ENCODE measurements at regions not wholly inside any gene's neighbourhood (a gene's known extent, or its start where the extent isn't known, plus 50 kb on each side); places are given as distances from the start of the nearest gene placed in this dataset.

DNA sequence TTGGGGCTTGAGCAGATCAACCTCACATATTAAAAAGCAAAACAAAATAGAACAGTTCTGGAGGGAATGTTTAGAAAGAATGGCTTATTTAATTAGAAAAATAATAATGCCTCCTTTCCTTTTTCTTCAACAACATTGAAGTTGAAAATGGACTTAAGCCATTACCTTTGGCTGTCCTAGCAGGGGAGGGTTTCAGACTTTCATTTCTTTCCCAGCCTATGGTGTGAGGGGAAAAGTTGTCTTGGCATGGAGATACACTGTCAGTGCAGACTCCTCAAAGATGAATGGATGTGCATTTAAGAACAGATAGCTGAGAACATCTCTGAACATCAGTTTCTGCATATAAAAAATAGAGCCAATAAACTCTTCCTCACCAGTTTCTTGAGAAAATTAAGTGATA, 169.5 kb downstream of the PAX1 start:
- TF ChIP-seq, protein P1, sequence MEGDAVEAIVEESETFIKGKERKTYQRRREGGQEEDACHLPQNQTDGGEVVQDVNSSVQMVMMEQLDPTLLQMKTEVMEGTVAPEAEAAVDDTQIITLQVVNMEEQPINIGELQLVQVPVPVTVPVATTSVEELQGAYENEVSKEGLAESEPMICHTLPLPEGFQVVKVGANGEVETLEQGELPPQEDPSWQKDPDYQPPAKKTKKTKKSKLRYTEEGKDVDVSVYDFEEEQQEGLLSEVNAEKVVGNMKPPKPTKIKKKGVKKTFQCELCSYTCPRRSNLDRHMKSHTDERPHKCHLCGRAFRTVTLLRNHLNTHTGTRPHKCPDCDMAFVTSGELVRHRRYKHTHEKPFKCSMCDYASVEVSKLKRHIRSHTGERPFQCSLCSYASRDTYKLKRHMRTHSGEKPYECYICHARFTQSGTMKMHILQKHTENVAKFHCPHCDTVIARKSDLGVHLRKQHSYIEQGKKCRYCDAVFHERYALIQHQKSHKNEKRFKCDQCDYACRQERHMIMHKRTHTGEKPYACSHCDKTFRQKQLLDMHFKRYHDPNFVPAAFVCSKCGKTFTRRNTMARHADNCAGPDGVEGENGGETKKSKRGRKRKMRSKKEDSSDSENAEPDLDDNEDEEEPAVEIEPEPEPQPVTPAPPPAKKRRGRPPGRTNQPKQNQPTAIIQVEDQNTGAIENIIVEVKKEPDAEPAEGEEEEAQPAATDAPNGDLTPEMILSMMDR (IDR thresholded peaks at IDR 0.05), result no peak
- H3K27ac Mint-ChIP-seq, result no peak overlapping the region
- intact Hi-C loops (cut with micrococcal nuclease), result no loop called here
- ChIA-PET POLR2A (no interaction called here), CTCF (no interaction called here)
- H3K27me3 Mint-ChIP-seq, result no peaks in the 10 kb centered on the region
- H3K4me1 Mint-ChIP-seq, result no peaks in the 10 kb centered on the region
- no peak overlapping the region for H3K4me3 Mint-ChIP-seq
- H3K9me3 Mint-ChIP-seq, result peaks cover 17% of the 10 kb centered on the region
- ATAC-seq (ENCODE audit: low read depth) (no peak), DNase-seq (no peak)
- H3K36me3 Mint-ChIP-seq (ENCODE audit: low read depth), result no peaks in the 10 kb centered on the region

DNA sequence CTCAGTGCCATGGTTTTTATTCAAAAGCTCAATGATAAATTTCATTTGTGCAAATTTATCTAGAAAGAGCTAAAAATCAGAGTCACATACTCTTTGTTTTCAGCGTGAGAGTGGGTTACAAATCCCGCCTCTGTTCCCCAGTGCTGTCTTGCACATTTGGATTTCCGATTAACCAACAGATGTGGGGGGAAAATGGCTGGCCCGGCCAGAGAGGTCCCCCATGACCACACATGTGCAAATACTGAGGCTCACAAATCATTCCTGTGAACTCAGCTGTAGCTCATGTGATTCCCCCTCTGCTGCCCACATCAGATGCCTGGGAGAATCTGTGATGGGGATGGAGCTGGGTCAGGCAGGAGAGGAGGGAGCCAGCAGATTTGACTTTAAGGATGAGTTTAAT, 168.7 kb downstream of the PAX1 start:
- Mint-ChIP-seq H3K4me3 (no peak overlapping the region), H3K27ac (no peak overlapping the region), H3K4me1 (no peaks in the 10 kb centered on the region), H3K27me3 (no peaks in the 10 kb centered on the region), H3K36me3 (ENCODE audit: low read depth) (no peaks in the 10 kb centered on the region), H3K9me3 (peaks cover 17% of the 10 kb centered on the region)
- TF ChIP-seq, protein P1 (IDR thresholded peaks at IDR 0.05), result no peak
- no peak for DNase-seq
- no peak for ATAC-seq (ENCODE audit: low read depth)
- ChIA-PET POLR2A (no interaction called here), CTCF (no interaction called here)
- intact Hi-C loops (cut with micrococcal nuclease), result no loop called here

DNA sequence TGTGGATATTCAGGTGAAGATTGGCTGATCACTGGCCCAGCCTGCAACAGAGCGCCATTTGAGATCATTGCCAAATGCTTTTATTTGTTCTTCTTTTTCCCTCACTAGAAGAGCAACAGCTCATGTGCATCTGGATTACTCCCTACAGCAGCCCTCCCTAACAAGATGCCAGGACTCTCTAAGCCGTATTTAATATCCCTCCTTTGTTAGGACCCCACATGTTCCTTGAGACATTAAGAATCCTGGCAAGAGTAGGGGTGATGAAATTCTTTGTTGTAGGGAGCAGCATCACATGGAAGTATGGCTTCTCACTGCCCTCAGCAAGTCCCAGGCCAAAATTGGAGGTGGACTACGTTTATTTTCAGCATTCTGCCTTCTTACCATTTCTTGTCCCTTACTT, 167.8 kb downstream of the PAX1 start:
- Mint-ChIP-seq H3K27me3 (no peaks in the 10 kb centered on the region), H3K4me1 (no peaks in the 10 kb centered on the region), H3K36me3 (ENCODE audit: low read depth) (no peaks in the 10 kb centered on the region), H3K27ac (no peak overlapping the region), H3K9me3 (peaks cover 17% of the 10 kb centered on the region), H3K4me3 (no peak overlapping the region)
- TF ChIP-seq, protein P1 (IDR thresholded peaks at IDR 0.05), result no peak
- no peak for DNase-seq
- no peak for ATAC-seq (ENCODE audit: low read depth)
- ChIA-PET CTCF (no interaction called here), POLR2A (no interaction called here)
- intact Hi-C loops (cut with micrococcal nuclease), result no loop called here

DNA sequence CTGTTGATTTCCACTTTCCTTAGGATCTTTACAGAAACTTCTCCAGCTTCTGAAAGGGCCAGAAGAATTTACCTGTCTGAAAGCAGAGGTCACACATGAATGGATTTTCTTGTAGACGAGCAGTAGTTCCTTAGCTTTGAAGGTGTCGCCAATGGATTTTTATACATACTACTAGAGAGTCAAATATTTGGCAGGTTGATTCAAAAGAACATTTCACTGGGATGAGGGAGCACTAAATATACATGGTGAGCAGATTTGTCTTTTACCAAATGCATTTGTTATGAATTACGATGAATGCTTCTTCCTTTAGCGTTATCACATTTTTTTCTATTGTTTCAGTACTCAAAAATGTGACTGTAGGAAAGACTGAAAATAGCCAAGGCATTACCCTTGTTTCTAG, 162.3 kb downstream of the PAX1 start:
- TF ChIP-seq, protein P1 (IDR thresholded peaks at IDR 0.05), result no peak
- Mint-ChIP-seq H3K4me1 (no peaks in the 10 kb centered on the region), H3K9me3 (peaks cover 2% of the 10 kb centered on the region), H3K27ac (no peak overlapping the region), H3K4me3 (no peak overlapping the region), H3K27me3 (no peaks in the 10 kb centered on the region), H3K36me3 (ENCODE audit: low read depth) (no peaks in the 10 kb centered on the region)
- DNase-seq, result no peak
- ChIA-PET CTCF (no interaction called here), POLR2A (no interaction called here)
- ATAC-seq (ENCODE audit: low read depth), result no peak
- intact Hi-C loops (cut with micrococcal nuclease), result no loop called here

DNA sequence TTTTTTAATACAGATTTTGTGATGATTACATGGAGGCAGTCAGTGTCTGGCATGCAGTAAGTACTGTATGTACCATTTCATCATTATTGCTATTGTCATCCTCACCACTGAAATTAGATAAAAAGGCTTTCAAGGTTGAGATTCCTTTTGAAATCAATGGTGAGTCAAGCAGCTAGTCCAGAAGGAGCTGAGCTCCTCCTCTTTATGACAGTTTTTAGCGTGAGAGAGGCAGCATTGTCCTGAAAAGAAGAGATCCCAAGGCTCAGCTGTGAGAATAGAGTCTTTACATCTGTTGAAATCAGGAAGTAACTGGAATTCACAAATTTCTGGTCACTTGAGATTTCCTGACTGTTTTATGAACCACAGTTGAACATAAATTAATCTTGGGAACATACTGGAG, 161.9 kb downstream of the PAX1 start:
- intact Hi-C loops (cut with micrococcal nuclease), result no loop called here
- POLR2A ChIA-PET, result no interaction called here
- DNase-seq, result no peak
- peaks cover 2% of the 10 kb centered on the region for H3K9me3 Mint-ChIP-seq
- TF ChIP-seq, protein P1 (IDR thresholded peaks at IDR 0.05), result no peak
- H3K27ac Mint-ChIP-seq, result no peak overlapping the region
- no peak overlapping the region for H3K4me3 Mint-ChIP-seq
- no peak for ATAC-seq (ENCODE audit: low read depth)
- no peaks in the 10 kb centered on the region for H3K27me3 Mint-ChIP-seq
- H3K36me3 Mint-ChIP-seq (ENCODE audit: low read depth), result no peaks in the 10 kb centered on the region
- CTCF ChIA-PET, result no interaction called here
- no peaks in the 10 kb centered on the region for H3K4me1 Mint-ChIP-seq
